NOMO-1 (cell line): ENCODE measurements at regions not wholly inside any gene's neighbourhood (a gene's known extent, or its start where the extent isn't known, plus 50 kb on each side); places are given as distances from the start of the nearest gene placed in this dataset.

ENCODE experiments used
- DNase-seq, 2 experiments: peaks; one replicate each; lab custom pipeline; 2025; ENCODE audit not compliant: unreplicated experiment in 2 of 2; lab: John Stamatoyannopoulos, UW

DNA sequence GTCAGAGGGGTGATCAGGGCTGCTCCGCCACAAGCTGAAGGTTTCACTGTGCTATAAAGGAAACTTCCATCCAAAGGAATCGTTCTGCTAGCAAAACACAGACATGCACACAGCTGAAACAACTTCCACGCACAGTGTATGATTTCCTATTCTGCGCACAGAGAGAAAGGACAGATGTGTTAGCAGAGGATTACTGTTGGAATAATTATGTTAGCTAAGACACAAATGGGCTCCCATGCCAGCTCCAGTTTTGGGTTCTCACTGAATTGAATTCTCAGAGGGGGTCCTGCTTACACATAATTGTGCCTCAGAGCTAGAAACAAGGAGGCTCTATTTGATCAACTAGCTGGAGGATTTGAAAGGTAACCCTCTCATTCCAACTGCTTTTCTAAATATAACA, 352.4 kb downstream of the IRX2 start:
- no peak for DNase-seq

- DNase-seq, result no peak
These were observed 357.9 kb downstream of the IRX2 start for GRCh38 chr5:2393556-2393955.

GRCh38 chr5:2391566-2391965, 359.9 kb downstream of the IRX2 start:
- no peak for DNase-seq

DNA sequence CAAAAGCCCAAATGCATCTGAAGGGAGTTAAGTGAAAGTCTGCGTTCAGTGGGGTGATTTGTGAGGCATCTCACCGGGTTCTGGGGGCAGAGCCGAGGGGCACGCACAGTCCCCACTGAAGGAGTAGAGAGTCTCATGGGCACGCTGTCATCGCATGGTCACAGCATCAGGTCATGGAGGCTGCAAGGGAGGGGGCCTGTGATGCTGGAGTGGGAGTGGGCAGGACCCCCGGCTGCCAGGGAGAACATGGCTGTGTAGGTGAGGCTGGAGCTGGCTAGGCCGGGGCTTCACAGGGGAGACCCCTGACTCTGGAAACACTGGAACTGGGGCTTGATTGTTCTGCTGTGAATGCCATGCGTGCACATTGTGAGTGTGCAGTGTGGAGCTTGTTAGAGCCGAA, 360.5 kb downstream of the IRX2 start:
- no peak for DNase-seq

GRCh38 chr5:2388571-2388970, 362.9 kb downstream of the IRX2 start:
- no peak for DNase-seq

DNA sequence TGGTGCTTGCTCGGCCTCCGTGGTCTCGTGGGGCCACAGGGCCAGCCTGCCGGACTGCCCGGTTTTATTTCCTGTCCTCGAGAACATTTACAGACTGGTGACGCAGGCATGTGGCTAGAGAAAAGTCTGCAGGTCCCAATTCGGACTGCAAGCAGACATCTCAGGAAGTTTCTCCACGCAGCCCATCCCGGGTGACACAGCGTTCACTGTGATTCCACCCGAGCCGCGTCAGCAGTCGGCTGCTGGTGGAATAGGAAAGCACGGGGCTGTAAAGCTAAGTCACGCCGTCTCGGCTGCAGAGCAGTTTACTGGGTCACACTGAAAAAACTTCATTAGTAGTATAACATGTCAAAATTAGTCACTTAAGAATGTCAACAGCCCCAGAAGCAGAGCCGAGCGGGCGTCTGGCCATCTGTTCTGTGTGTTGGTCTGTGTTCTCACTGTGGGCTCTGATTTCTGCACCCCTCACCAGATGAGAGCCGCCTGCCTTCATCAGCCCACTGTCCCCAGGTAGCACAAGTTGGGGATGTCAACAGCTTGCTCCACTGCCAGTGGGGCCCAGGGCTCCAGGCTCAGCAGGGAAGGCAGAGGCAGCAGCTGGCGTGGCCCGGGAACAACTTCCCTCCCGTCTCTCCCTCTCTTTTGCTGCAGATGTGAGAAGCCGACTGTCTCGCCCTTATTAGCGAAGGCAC, 363.7 kb downstream of the IRX2 start:
- DNase-seq, result no peak

GRCh38 chr5:2387250-2387633, 364.2 kb downstream of the IRX2 start:
- DNase-seq, result no peak

- DNase-seq, result no peak
These were observed 365.7 kb downstream of the IRX2 start for GRCh38 chr5:2385818-2386217.

- DNase-seq, result no peak
These were observed 367.8 kb downstream of the IRX2 start for GRCh38 chr5:2383698-2384065.

DNA sequence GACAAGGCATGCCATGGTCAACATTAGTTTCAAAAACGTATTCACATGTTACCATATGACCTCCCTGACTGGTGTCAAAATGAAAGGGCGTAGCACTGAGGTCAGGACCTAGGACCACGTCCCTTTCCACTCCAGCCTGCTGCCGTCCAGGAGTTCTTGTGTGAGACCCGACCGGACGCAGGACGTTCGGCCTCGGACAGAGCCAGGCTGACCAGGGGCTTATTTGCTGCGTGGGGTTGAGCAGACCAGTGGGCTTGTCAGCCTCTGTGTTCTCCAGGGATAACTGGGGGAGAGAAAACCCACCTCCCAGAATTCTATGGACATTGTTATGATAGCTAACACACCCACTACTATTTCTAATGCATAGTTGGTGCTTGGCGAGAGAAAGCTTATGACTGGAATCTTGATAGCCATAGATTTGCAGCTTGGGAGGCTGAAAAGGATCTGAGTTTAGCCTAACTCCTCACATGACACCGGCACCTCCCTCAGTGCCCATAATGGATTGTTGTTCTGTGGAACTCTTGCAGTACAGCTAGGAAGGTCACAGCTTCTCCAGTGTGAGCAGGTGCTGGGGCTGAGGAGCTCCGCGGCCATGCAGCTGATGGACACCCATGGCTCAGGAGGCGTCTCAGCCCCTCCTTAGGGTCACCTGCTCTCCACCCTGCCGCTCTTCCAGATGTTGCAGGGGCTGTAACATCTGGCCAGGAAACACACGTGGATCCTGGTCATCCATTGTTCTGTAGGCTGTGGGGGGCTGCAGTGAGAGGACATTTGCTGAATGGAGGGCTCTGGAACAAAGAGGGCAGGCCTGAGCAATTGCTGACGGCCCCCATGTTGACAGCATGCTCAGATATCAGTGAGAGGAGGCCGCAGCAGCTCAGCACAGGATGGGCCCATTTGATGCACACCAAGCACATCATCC, 368.4 kb downstream of the IRX2 start:
- DNase-seq, result no peak

GRCh38 chr5:2381861-2382260, 369.6 kb downstream of the IRX2 start:
- no peak for DNase-seq

- no peak for DNase-seq
These were observed 370.4 kb downstream of the IRX2 start for GRCh38 chr5:2381070-2381469.

DNA sequence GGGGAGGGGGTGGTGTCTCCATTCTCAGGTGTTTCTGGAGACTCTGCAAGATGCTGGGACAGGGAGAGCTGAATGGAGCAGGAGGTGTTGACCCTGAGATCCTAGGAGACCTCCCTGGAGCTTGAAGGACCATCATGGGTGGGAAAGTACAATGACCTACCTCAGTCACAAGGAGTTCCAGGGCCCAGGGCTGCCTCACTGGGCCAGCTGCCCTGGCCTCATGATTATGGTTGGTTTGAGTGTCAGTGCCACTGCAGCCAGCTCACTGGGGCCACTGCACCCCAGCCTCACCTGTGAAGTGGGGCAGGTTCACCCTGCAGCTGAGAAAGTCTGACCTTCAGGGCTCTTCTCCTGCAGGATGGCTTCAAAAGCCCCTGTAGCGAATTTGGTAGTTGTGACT, 372.5 kb downstream of the IRX2 start:
- no peak for DNase-seq

DNA sequence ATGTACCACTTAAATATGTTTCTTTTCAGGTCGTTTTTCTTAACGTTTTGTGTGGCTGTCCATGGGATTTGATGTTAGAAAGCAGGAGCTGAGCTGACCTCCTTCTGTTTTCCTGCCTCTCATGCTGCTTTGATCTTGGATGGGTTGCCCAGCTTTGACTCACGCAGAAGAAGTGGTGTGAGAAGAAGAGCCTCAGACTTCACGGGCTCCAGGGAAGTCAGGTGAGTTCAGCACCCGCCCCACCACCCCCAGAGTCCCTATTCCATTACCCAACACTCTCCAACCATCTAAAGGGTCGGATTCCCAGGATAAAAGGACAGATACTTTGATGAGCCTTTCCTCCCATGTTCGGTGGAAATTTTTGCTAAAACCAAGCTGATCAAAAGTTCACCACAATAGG, 373.4 kb downstream of the IRX2 start:
- no peak for DNase-seq

DNA sequence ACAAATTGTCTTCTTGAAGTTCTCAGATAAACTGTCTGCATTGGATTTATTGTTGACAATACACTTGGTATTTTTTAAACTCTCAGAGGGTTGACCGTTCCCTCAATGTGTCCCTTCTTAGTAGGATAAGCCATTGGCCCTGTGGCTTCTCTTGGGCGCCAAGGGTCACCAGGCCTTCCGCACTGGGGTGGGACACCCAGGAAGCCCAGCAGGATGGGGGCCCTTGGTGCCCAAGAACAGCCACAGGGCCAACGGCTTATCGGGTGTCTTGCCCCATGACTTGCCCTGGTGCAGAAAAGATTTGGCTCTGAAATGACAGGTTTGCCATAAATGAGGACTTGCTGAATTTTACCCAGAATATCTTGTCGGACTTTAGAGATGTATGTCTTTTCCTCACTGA, 375.0 kb downstream of the IRX2 start:
- DNase-seq, result no peak

DNA sequence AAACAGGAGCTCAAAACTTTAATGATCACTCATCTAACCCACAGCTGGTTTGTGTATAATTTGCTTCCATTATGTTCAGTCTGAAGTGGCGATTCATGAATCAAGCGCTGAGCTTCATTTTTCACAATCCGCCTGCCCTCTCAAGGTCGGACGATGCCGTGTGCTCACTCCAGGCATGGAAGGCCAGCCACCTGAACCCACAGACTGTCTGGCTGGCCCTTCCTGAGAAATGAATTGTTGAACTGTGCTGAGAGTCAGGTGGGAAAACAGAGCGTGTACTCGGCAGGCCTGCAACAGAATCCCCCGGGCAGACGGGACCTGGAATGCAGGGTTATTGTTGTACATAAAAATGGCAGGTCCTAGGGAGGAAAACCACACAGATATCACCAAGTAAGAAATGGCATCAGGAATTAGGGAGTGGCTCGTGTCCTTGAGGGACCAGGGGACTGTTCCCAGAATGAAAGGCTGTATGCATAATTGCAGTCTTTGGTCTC, 375.7 kb downstream of the IRX2 start:
- no peak for DNase-seq

DNA sequence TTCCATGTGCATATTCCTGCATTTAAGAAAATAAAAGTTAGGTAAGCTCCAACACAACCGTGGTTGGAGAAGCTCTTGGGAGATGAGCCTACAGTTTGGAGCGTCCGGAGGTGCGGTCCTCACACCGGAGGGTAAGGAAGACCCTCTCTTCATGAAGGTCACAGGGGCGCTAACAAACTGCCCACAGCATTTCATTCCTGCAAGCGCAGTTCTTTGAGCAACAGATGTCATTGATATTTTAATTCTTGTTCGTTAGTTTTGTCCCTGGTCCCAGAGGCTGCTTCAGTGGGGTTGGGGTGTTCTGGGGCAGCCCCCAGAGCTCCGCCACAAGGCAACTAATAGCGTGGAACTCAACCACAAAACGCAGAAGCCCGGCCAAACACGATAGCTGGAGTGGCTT, 376.2 kb downstream of the IRX2 start:
- DNase-seq, result no peak

- no peak for DNase-seq
These were observed 376.8 kb downstream of the IRX2 start for GRCh38 chr5:2374703-2375102.

- no peak for DNase-seq
These were observed 377.8 kb downstream of the IRX2 start for GRCh38 chr5:2373631-2374030.

- DNase-seq, result no peak
These were observed 380.1 kb downstream of the IRX2 start for GRCh38 chr5:2371419-2371710.

GRCh38 chr5:2370626-2371418, 380.7 kb downstream of the IRX2 start:
- DNase-seq, result no peak

GRCh38 chr5:2369178-2369577, 382.3 kb downstream of the IRX2 start:
- DNase-seq, result no peak
